GM12891 (cell line): ENCODE measurements at regions not wholly inside any gene's neighbourhood (a gene's known extent, or its start where the extent isn't known, plus 50 kb on each side); places are given as distances from the start of the nearest gene placed in this dataset.

Source experiments
- DNase-seq: peaks from one replicate; pipeline ENCODE4 v3.0.0; 2011; ENCODE audit warnings: low spot score; ENCODE audit not compliant: insufficient read length
- FAIRE-seq: peaks from 2 replicates; lab custom pipeline; 2011; peaks lifted over from hg19 to GRCh38; lab: Jason Lieb, UNC
- PAX5 ChIP-seq: IDR thresholded peaks from 2 replicates; pipeline ENCODE4 v1.6.1; 2011; ENCODE audit warnings: low read length, moderate library complexity, mild to moderate bottlenecking; ENCODE audit not compliant: insufficient read depth, severe bottlenecking
- POLR2A ChIP-seq: IDR thresholded peaks from 2 replicates; pipeline ENCODE4 v1.6.1; 2011; ENCODE audit warnings: low read depth, low read length, control low read depth
- POLR2AphosphoS5 ChIP-seq: IDR thresholded peaks from 2 replicates; pipeline ENCODE4 v1.6.1; 2011; ENCODE audit warnings: low read depth, low read length, control low read depth
- POU2F2 ChIP-seq: IDR thresholded peaks from 2 replicates; pipeline ENCODE4 v1.6.1; 2011; ENCODE audit warnings: low read depth, mild to moderate bottlenecking, control low read depth, low read length, moderate library complexity
- SPI1 ChIP-seq: IDR thresholded peaks from 2 replicates; pipeline ENCODE4 v1.6.1; 2011; ENCODE audit warnings: low read depth, low read length, control low read depth
- TAF1 ChIP-seq: IDR thresholded peaks from 2 replicates; pipeline ENCODE4 v1.6.1; 2011; ENCODE audit warnings: low read depth, low read length, control low read depth

- TF ChIP-seq POU2F2 (no peak), POLR2A (no peak), POLR2AphosphoS5 (no peak), SPI1 (no peak), PAX5 (no peak), TAF1 (no peak)
- FAIRE-seq = no peak
- no peak for DNase-seq
Observed at GRCh38 chr5:167308466-167308865, 983.0 kb upstream of the WWC1 start.

- no peak for TF ChIP-seq PAX5
- no peak for TF ChIP-seq TAF1
- no peak for TF ChIP-seq POLR2A
- no peak for TF ChIP-seq SPI1
- no peak for TF ChIP-seq POU2F2
- TF ChIP-seq POLR2AphosphoS5 = no peak
- FAIRE-seq = no peak
- no peak for DNase-seq
Observed at GRCh38 chr5:167309941-167310517, 981.4 kb upstream of the WWC1 start.

- FAIRE-seq (no peak), DNase-seq (no peak)
- TF ChIP-seq POU2F2 (no peak), PAX5 (no peak), POLR2A (no peak)
Observed at GRCh38 chr5:167311340-167311739, 980.1 kb upstream of the WWC1 start.

GRCh38 chr5:167312225-167312624 lies 979.2 kb upstream of the WWC1 start:
- TF ChIP-seq POLR2AphosphoS5 (no peak), POLR2A (no peak), PAX5 (no peak), TAF1 (no peak), POU2F2 (no peak), SPI1 (no peak)
- no peak for FAIRE-seq
- DNase-seq = no peak

- DNase-seq = no peak
- FAIRE-seq = no peak
- TF ChIP-seq SPI1 = no peak
- TF ChIP-seq POU2F2 = no peak
Observed at GRCh38 chr5:167315762-167316161, 975.7 kb upstream of the WWC1 start.

GRCh38 chr5:167317884-167318283 lies 973.6 kb upstream of the WWC1 start:
- FAIRE-seq = no peak
- DNase-seq = no peak
- TF ChIP-seq POLR2A (no peak), POLR2AphosphoS5 (no peak), PAX5 (no peak), TAF1 (no peak)

GRCh38 chr5:167319243-167319642 lies 972.2 kb upstream of the WWC1 start:
- DNase-seq (no peak), FAIRE-seq (no peak)
- TF ChIP-seq POLR2A = no peak
- no peak for TF ChIP-seq TAF1
- no peak for TF ChIP-seq PAX5
- TF ChIP-seq POLR2AphosphoS5 = no peak
- TF ChIP-seq SPI1 = no peak
- TF ChIP-seq POU2F2 = no peak

- DNase-seq (no peak), FAIRE-seq (no peak)
- TF ChIP-seq PAX5 (no peak), POLR2A (no peak), POLR2AphosphoS5 (no peak), SPI1 (no peak), POU2F2 (no peak), TAF1 (no peak)
Observed at GRCh38 chr5:167320019-167320418, 971.4 kb upstream of the WWC1 start.

GRCh38 chr5:167332309-167332708 lies 959.1 kb upstream of the WWC1 start:
- FAIRE-seq (no peak), DNase-seq (no peak)
- no peak for TF ChIP-seq TAF1
- TF ChIP-seq POLR2A = no peak
- no peak for TF ChIP-seq POU2F2
- TF ChIP-seq SPI1 = no peak
- TF ChIP-seq PAX5 = no peak
- TF ChIP-seq POLR2AphosphoS5 = no peak

GRCh38 chr5:167336161-167336560 lies 955.3 kb upstream of the WWC1 start:
- no peak for DNase-seq
- TF ChIP-seq SPI1 = no peak
- no peak for TF ChIP-seq POLR2A
- TF ChIP-seq PAX5 = no peak
- TF ChIP-seq POU2F2 = no peak
- no peak for TF ChIP-seq POLR2AphosphoS5
- TF ChIP-seq TAF1 = no peak
- no peak for FAIRE-seq
